OCI-LY7 (cell line): ENCODE measurements at regions not wholly inside any gene's neighbourhood (a gene's known extent, or its start where the extent isn't known, plus 50 kb on each side); places are given as distances from the start of the nearest gene placed in this dataset.

Experiments
- BruUV-seq: library from RNA; stranded (reverse); fragments of 400-500 nt; replicated peaks from 2 replicates; lab custom pipeline; 2021; lab: Mats Ljungman, UMichigan
- CTCF ChIA-PET: fragments of 300-600 bp; sonication (Branson Sonifier 250); formaldehyde crosslinking; loops from one replicate; lab custom pipeline; 2022; ENCODE audit warnings: antibody characterized with exemption; ENCODE audit not compliant: unreplicated experiment; lab: Charles Lee
- POLR2A ChIA-PET: fragments of 300-600 bp; sonication (Branson Sonifier 250); formaldehyde crosslinking; loops from one replicate; lab custom pipeline; 2022; ENCODE audit warnings: antibody characterized with exemption; lab: Charles Lee
- DNase-seq: peaks from one replicate; pipeline ENCODE4 v3.0.0-alpha.2; 2015; ENCODE audit warnings: low spot score
- H2AFZ ChIP-seq: fragments of 200-600 bp; sonication (generic), shearing (Covaris generic); 2 replicates; pipeline ENCODE4 v1.6.1; 2014; ENCODE audit warnings: mild to moderate bottlenecking, antibody characterized with exemption, low read length, moderate library complexity
- H3K27ac ChIP-seq: fragments of 200-600 bp; sonication (generic); 2 replicates; pipeline ENCODE4 v1.5.1; 2014; ENCODE audit warnings: mixed run types, low read depth, mild to moderate bottlenecking, moderate library complexity, low read length, inconsistent platforms; ENCODE audit not compliant: poor library complexity, severe bottlenecking
- H3K36me3 ChIP-seq: fragments of 200-600 bp; sonication (generic); 2 replicates; pipeline ENCODE4 v1.6.1; 2014; ENCODE audit warnings: mild to moderate bottlenecking, antibody characterized with exemption, low read length, moderate library complexity, mixed read lengths; ENCODE audit not compliant: insufficient read depth
- H3K4me1 ChIP-seq: fragments of 200-600 bp; sonication (generic); 2 replicates; pipeline ENCODE4 v1.5.1; 2014; ENCODE audit warnings: mild to moderate bottlenecking, low read length; ENCODE audit not compliant: insufficient read depth, poor library complexity, severe bottlenecking
- H3K4me2 ChIP-seq: fragments of 200-600 bp; sonication (generic); 2 replicates; pipeline ENCODE4 v1.6.1; 2014; ENCODE audit warnings: mild to moderate bottlenecking, low read length
- H3K4me3 ChIP-seq: fragments of 200-600 bp; sonication (generic); 2 replicates; pipeline ENCODE4 v1.5.1; 2014; ENCODE audit warnings: mild to moderate bottlenecking, low read depth, low read length; ENCODE audit not compliant: poor library complexity, severe bottlenecking
- H3K79me2 ChIP-seq: fragments of 200-600 bp; sonication (generic); 2 replicates; pipeline ENCODE4 v1.6.1; 2016; ENCODE audit warnings: low read depth, mild to moderate bottlenecking, low read length, moderate library complexity, mixed read lengths; ENCODE audit not compliant: insufficient read depth
- H3K9me2 ChIP-seq: fragments of 200-600 bp; sonication (generic); 2 replicates; pipeline ENCODE4 v1.6.1; 2016; ENCODE audit warnings: mild to moderate bottlenecking, low read length, mixed read lengths; ENCODE audit not compliant: insufficient read depth
- H3K9me3 ChIP-seq: fragments of 200-600 bp; sonication (generic); 2 replicates; pipeline ENCODE4 v1.6.1; 2014; ENCODE audit warnings: mild to moderate bottlenecking, mixed run types, low read length, mixed read lengths
- H4K20me1 ChIP-seq: fragments of 200-600 bp; sonication (generic); 2 replicates; pipeline ENCODE4 v1.6.1; 2014; ENCODE audit warnings: mild to moderate bottlenecking, antibody characterized with exemption, low read length, moderate library complexity, mixed read lengths; ENCODE audit not compliant: insufficient read depth
- CTCF ChIP-seq: fragments of 200-600 bp; sonication (generic); conservative IDR thresholded peaks from 2 replicates; pipeline ENCODE4 v1.5.1; 2014; ENCODE audit warnings: mild to moderate bottlenecking, antibody characterized with exemption, low read length, moderate library complexity, mixed read lengths
- EZH2phosphoT487 ChIP-seq: fragments of 200-600 bp; sonication (generic); IDR thresholded peaks from 2 replicates; pipeline ENCODE4 v1.6.1; 2018; ENCODE audit warnings: low read depth, borderline replicate concordance, mild to moderate bottlenecking, mixed run types, antibody characterized with exemption, low read length, moderate library complexity, mixed read lengths
- intact Hi-C: fragments of 100-400 bp; cut with micrococcal nuclease; formaldehyde crosslinking; loops from one replicate; pipeline ENCODE4 v1.10.0; 2022; ENCODE audit not compliant: unreplicated experiment

- H3K9me2 ChIP-seq: no peaks in the 10 kb centered on the region
- H2AFZ ChIP-seq: no peak overlapping the region
- CTCF ChIA-PET: no interaction called here
- no peaks in the 10 kb centered on the region for H3K4me1 ChIP-seq
- BruUV-seq: no TSS peak
- no peaks in the 10 kb centered on the region for H3K79me2 ChIP-seq
- H3K9me3 ChIP-seq: no peaks in the 10 kb centered on the region
- intact Hi-C loops: no loop called here
- H3K27ac ChIP-seq: no peak overlapping the region
- no peak overlapping the region for H3K4me2 ChIP-seq
- no peaks in the 10 kb centered on the region for H4K20me1 ChIP-seq
- POLR2A ChIA-PET: no interaction called here
- TF ChIP-seq CTCF: no peak
- no peak for TF ChIP-seq EZH2phosphoT487
- H3K4me3 ChIP-seq: no peak overlapping the region
- no peak for DNase-seq
- H3K36me3 ChIP-seq: no peaks in the 10 kb centered on the region
Observed at GRCh38 chr5:56386046-56386445, 152.9 kb upstream of the ANKRD55 start.

GRCh38 chr5:56384186-56384585, 151.1 kb upstream of the ANKRD55 start:
- intact Hi-C loops: no loop called here
- TF ChIP-seq CTCF: no peak
- no peak for TF ChIP-seq EZH2phosphoT487
- Histone ChIP-seq H3K9me3 (no peaks in the 10 kb centered on the region), H4K20me1 (no peaks in the 10 kb centered on the region), H3K36me3 (no peaks in the 10 kb centered on the region), H3K9me2 (no peaks in the 10 kb centered on the region), H2AFZ (no peak overlapping the region), H3K4me3 (no peak overlapping the region), H3K4me2 (no peak overlapping the region), H3K4me1 (no peaks in the 10 kb centered on the region), H3K79me2 (no peaks in the 10 kb centered on the region), H3K27ac (no peak overlapping the region)
- BruUV-seq: no TSS peak
- ChIA-PET CTCF (no interaction called here), POLR2A (interaction anchor here (0.6 to 0.7 kb wide), 3 partner anchors 90 to 762 kb away, joined by 3 to 4 read pairs (median 3); no protein-coding TSS in a partner anchor)
- DNase-seq: no peak

- ChIA-PET POLR2A (interaction anchor here (0.6 kb wide), 1 partner anchor 763 kb away, joined by 3 read pairs; no protein-coding TSS in a partner anchor), CTCF (no interaction called here)
- Histone ChIP-seq H3K4me3 (no peak overlapping the region), H3K79me2 (no peaks in the 10 kb centered on the region), H3K4me1 (no peaks in the 10 kb centered on the region), H2AFZ (no peak overlapping the region), H3K27ac (no peak overlapping the region), H3K9me3 (no peaks in the 10 kb centered on the region), H4K20me1 (no peaks in the 10 kb centered on the region), H3K9me2 (no peaks in the 10 kb centered on the region), H3K36me3 (no peaks in the 10 kb centered on the region), H3K4me2 (no peak overlapping the region)
- intact Hi-C loops: no loop called here
- no TSS peak for BruUV-seq
- DNase-seq: no peak
- TF ChIP-seq EZH2phosphoT487: no peak
- TF ChIP-seq CTCF: no peak
Observed at GRCh38 chr5:56383761-56384160, 150.6 kb upstream of the ANKRD55 start.
